SIG-M5 (cell line): ENCODE measurements at regions not wholly inside any gene's neighbourhood (a gene's known extent, or its start where the extent isn't known, plus 50 kb on each side); places are given as distances from the start of the nearest gene placed in this dataset.
"Not testable (repeated sequence)": the region's sequence is repeated elsewhere in the genome, so short reads cannot be mapped to it uniquely, and the experiment has no call there.

Source experiments
- DNase-seq: peaks from one replicate; lab custom pipeline; 2025; lab: John Stamatoyannopoulos, UW

DNA sequence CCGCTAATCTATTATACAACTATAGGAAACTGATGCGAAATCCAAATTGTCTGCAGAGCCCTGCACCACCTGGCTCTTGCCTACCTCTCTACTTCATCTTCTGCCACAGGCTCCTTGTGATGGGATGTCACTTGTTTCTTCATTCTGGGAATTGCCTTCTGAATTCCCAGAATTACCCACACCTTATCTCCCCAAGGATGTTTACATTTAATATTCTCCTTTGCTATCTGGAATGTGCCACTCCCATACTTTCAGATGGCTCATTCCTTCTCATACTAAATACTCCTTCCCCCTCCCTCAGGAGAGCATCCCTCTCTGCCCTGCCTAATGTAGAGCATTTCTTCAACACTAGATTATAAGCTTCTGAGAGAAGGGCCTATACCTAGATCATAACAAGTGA lies 573.1 kb downstream of the GALC start:
- DNase-seq: no peak

DNA sequence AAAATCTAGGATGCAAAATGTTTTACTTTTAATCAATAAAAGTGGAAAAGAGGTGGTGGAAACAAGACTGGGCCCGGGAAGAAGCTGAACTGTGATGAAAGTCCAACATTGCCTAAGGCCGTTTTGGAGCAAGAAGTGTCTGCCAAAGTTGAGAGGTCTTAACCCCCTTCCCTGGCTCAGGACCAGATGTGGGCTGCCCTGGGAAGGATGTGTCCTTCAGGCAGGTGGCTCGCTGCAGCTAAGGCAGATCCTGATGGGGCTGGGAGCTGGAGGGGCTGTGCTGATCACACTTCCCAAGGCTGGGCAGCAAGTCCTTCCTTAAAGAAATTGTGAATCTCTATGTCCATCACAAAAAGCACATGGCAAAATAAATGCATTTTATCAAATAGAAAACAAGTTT lies 581.6 kb downstream of the GALC start:
- no peak for DNase-seq

DNA sequence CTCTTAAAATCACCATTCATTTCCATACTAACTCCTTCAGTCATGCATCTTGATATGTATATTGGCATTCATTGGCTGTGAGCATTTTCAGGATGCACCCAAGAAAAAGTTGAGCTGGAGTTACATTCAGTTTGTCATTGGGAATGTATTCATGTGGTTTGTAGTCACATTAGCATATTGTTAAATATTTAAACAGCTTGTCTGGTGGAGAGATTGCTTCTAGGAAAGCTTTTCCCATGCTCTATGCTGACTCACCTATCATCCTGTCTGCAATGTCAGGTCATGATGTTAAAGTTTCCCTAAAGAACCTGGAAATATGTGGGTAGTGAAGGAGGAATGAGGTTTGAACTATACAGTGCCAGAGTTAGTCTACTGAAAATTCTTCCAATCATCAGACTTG lies 583.6 kb downstream of the GALC start:
- DNase-seq: no peak

DNA sequence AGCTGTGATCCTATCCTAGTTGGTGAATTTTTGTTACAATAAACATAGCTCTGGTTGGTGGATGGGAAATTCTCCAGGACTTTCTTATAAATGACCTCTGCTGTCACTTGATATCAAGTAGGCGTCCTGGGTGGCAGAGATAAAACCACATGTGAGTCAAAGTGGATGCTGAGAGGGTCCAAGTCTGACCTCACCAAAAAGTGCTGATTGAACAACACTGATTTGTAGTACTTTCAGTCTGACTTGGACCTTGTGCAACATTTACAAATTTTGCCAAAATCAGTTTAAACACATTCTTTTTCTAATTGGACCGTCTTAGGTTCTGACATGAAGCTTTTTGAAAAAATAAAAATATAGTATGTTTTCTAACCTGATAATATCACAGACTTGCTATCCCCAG lies 585.6 kb downstream of the GALC start:
- DNase-seq: no peak

DNA sequence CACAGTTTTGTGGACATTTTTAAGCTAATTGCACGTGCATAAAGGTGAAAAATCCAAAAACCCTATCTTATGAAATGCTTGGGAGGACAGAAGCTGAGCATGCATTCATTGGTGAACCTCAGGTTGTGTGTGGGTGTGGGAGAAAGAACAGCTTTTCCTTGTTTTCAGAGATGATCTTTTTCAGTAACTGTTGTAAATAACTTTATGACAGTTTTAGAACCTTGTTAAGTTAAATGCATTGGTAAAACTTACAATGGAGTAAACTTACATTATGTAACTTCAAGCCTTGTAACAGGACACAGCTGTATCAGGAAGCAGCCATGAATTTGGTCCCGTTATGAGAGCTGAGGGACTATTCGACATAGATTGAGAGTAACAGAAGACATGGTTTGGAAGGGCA lies 587.4 kb downstream of the GALC start:
- no peak for DNase-seq

DNA sequence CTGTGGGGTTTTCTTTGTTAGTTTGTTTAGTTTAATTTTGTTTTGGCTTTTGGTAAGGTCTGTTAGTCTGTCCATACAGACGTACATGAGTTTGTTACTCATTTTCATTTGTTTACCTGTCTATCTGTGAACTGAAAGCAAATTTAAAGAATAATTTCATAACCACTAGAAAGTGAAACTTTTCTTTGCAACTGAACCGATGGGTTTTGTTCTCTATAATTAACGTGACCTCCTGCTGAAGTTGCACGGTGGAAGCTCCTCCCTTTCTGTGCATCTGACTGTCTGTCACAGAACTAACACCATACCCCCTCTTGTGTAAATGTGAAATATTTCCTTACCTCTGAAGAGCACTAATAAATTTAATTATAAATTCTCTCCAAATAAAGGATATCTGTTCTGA lies 595.5 kb downstream of the GALC start:
- no peak for DNase-seq

DNA sequence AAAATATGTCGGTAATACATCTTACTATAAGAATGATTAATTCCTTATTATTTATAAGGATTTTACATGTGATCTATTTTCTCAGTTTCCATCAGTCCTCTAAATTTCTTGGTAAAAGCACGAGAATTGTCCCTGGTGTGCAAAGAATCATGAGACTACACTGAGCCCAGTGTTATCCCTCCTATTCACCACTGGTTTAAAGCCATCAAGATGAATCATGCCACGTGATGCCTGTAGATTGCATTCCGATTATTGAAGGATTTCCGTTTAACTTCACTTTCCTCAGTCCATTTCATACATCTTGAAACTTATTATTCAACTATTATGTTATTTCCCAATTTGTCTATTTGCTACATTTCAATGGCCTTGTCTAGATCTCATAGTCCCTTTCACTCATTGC lies 601.9 kb downstream of the GALC start:
- no peak for DNase-seq

DNA sequence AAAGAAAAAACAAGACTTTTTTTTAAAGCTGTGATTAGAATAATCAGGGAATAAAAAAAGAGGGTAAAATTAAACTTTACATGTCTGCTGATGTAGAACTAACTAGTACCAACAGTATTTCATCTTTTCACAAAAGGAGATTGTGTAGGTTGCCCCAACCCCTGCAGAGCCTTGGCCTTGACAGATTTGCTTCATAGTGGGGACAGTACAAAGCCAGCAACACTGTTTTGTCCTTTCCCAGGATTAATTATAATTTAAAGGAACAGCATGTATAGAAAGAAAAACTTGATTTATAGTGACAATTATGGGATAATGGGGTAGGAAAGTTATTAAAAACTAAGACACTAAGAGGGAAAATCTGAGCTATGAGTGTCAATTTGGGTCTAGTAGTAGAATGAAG lies 604.0 kb downstream of the GALC start:
- no peak for DNase-seq

DNA sequence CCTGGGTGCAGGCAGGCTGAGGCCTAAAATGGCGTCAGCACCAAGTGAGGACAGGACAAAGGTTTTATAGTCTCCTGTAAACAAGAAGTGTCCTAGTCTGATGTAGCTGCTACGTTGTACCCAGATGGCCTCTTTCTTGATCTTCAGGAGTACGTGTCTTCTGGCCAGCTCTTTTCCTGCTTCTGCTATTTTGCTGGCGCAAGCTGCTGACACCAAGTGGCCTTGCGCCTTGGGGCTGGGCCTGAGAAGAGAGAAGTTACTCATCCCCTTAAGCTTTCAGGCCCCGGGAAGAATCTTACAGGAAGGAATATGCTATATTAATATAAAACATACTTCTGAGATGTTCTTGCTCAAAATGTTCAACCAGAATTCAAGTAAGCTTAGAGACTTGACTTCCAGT lies 605.2 kb downstream of the GALC start:
- no peak for DNase-seq

DNA sequence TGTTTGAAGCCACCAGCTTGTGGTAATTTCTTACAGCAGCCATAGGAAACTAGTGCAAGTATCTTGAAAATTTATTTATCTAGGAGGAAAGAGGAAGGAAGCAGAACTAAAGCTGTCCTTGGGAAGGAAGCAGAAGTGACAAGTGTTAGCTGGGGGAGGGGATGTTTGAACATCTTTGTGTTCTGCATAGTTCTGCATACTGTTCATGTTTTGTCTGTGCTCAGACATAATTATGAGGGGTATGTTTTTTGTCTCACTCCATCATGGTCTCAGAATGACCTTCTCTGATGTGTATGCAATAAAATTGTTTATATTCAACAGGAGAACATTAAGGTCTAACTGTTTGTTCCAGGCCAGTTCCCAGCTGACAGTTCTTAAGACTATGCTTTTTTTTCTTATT lies 606.5 kb downstream of the GALC start:
- DNase-seq: no peak

DNA sequence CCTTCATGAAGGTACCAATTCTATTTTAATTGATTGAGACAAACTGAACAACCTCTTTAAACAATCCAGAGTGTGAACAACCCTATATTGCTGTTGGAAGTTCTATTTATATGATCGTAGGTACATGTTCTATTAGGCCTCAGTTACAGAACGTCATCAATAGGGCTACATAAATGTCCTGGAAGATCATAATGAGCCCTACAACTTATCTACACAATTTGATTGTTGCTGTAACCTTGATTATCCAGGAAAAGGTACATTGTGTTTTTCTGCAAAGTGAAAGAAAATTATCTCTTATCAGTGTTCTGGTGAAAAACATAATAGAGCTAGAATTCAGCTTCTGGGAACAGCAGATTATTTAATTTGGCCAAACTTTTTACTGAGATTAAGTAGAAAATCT lies 612.9 kb downstream of the GALC start:
- no peak for DNase-seq

DNA sequence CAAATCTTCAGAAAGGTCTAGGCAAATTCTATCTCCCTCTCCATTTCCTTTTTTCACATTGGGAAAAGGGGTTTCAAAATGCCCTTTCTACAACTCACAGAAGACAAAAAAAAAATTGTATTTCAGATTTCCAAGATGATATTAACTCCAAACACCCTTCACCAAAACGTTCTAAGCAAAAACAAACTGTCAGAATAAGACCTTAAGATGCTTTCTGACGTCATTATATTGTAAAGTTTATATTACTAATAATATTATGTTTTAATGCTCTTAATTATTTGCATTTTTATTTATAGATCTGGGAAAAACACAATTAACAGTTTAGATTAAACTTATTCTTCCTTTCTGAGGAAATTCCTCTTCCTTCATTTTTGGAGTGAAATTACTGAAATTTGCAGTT lies 624.2 kb downstream of the GALC start:
- no peak for DNase-seq

DNA sequence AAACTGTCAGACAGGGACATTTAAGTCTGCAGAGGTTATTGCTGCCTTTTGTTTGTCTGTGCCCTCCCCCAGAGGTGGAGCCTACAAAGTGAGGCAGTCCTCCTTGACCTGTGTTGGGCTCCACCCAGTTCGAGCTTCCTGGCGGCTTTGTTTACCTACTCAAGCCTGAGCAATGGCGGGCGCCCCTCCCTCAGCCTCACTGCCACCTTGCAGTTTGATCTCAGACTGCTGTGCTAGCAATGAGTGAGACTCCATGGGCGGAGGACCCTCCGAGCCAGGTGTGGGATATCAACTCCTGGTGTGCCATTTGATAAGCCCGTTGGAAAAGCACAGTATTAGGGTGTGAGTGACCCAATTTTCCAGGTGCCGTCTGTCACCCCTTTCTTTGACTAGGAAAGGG lies 632.7 kb downstream of the GALC start:
- DNase-seq: not testable (repeated sequence)

DNA sequence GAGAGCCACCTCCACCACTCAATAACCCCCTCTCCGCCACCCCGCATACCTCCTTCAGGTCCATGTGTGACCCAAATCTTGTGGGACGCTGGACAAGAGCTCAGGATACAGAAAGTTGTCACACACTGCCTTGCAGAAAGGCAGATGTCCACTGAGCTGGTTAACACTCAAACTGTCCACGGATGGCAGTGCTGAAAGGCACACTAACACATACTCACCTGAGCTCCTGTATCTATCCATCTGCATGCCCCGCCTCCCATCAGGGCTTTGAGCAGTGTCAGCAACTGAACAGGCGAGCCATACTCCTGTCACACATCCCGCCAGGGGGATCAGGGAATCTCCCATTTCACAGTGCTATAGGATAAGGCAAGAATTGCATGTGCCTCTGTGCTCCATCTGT lies 642.0 kb downstream of the GALC start:
- no peak for DNase-seq

DNA sequence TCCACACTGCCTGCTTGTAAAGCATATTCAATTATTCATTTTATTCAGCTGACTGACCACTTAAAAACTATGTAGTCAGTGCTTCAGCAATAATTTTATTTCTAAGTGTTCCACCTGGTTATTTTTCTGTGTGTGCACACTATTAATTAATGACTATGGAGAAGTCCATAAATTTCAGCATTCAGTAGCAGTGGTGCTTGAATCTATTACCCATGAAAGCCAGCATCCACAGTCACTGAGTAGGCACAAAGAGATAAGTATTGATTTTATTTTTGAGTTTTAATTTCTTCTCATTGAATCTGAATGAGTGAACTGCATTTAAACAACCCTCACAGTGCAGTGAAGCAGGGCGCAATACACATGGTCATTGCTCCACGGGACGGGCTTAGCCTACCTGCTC lies 643.1 kb downstream of the GALC start:
- DNase-seq: no peak

DNA sequence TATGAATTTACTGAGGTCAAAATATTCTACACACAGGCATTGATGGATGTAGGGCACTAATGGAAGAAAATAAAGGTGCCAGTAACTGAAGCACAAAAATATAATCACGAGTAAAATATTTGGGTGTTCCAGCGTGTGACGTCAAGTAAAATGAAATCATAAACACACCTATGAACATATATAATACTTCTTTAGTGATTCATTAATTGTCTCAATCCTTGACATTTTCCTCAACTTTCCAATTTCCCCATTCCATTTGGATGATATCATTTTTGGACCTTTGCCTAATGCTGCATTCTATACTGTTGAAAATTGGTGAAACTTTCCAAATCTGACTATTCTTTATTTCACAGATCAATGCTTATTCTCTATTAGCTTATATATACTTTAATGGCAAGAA lies 649.3 kb downstream of the GALC start:
- no peak for DNase-seq

DNA sequence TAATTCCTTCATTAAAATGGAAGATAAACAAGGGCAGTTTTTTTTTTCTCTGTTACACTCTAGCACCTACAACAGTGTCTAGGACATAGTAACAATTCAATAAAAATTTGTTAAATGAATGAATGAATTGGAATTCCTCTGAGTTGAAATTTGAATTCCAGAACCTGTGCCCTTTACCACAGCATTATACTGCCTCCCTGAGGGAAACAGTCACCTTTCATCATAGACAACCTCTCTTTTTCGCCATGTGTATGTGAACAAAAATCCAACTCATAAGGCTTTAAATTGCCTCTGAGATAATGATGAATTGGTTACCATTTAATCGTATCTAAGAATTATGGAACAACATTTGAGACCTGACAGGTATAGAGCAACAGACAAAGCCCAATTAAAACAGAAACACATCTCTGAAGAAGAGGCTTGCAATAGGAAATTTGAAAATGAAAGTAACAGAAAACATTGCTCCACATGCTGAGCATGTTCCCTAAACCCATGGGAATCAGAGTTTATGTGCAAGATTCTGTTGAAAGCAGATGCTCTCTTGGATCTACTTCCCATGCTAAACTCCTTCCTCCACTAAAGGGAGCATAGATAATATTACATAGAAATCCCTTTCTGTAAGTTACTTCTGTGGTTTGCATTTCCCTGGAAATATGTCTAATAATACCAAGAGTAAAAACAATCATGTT lies 657.8 kb downstream of the GALC start:
- DNase-seq: no peak

DNA sequence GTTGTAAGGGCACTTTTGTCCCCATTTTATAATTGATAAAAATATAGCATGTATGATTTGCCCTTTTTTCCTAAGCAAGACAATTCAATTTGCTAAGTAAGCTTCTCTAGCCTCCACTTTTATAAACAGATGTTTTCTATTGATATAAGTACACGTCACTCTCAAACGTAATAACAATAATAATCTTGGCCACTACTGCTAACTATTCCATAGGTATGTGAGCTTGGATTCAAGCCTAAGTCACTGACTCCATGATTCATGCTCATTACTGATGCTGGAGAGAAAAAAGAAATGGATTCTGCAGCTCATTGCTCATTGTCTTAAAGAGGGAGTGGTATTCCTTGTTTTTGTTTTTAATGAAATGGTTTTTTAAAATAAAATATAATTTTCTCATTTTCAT lies 661.0 kb downstream of the GALC start:
- DNase-seq: no peak

DNA sequence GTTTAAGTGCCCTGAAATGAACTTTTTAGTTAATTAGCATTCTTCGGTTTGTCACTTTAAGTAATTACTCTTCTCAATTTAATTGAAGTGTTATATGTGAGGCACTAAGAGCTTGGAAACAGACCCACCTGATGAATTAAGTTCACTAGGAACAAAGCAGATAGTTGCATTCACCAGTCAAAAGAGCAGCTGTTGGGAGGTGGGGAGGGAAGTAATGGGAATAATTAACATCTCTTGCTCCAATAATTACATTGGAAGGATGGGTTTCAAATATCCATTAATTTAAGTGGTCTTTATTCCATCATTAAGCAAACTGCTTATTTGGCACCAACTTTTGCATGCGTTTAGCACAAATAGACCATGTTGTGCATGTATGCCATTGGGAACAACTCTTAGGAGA lies 667.2 kb downstream of the GALC start:
- no peak for DNase-seq

DNA sequence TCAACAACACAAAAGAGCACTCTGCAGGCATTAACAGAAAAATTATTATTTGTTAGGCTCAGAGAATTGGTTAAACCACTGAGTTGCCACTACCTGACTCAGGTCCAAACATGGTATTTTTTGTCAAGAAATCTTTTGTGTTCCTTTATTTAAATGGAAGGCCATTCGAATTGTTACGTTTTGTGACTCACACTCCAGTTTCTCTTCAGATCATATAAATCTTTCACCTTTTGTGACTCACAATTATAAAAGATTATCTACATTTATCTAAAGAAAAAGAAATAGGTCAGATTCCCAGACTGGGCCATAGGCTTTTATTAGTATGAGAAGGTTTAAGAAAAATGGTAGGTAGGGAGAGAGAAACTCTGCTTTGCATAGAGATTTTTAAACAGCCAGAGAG lies 669.8 kb downstream of the GALC start:
- no peak for DNase-seq

DNA sequence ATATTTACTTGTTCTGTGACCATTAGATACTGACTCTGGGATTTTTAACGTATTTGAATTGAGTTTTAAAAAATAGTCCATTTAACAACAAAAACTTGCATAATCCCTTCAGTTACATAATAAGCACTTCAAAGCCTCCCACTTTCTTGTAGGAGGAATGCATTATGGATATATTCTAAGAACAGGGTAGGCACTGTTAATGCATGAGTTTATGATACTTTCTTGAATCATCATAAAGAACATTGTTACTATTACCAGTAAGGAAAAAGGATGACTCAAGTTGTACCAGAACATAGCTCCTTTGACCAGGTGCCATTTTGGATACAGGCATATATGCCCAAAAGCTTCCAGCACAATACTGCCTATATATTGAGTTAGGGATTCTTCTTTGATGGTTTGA lies 671.4 kb downstream of the GALC start:
- no peak for DNase-seq

DNA sequence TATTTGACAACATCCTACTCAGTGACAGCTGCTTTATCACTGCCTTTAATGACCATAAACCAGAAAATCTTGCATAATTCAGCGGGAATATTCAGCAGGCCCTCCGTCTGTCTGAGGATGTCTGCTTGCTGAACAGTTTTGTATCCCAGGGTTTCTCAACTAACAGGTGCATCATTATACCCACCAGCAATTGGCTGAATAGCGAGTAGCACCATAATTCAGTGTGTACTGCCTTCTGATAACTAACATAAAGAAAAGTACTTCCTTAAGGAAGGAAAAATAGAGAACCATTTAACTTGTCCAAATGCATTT lies 680.1 kb downstream of the GALC start:
- DNase-seq: no peak

DNA sequence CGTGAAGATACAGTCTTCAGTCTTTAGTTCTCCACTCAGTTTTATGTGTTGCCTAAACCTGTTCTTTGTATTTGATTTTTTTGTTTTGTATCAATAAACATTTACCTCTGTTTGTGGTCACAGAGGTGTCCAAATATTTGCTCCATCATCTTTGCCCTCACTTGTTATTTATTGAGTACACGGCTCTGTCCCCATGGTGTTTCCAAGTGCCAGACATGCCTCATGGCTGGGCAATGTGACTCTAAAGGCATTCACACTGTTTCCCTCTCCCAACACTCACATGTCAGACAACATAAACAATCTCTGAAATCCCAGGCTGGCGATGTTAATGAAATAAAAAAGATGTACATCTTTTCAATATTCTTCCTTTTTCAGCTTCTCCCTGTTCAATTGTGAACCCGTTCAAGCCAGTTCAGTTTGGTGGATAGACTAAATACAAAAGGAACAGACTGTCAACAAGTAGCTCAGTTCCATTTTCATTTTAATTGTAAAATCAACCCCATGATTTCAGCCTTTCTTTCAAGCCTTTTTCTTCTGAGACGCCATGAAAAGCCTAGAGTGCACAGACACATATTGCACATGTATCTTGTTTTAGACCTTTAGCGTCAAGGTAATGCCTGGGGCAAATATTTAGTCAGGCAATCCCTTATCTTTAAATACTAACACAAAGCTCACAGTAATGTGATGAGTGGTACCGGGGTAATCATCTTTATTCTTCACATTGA lies 680.7 kb downstream of the GALC start:
- no peak for DNase-seq

DNA sequence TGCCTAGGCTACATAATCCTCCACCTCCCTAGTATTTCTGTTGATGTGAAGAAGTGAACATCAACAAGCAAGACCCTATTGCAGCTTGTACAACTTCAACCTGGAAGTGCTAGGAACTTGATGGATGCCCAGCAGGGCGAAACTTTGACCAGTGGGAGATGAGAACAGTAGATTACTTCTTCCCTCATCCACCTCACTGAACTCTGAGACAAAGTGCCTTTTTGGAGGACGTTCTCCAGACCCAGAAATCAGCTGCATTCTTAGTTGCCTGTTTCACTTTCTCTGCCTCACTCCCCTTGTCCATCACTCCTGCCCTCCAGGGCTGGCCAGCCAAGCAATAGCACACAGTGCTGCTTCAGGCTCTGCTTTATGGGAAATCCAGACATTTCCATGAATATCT lies 683.4 kb downstream of the GALC start:
- DNase-seq: no peak
